ENCODE measurements at regions not wholly inside any gene's neighbourhood (a gene's known extent, or its start where the extent isn't known, plus 50 kb on each side); places are given as distances from the start of the nearest gene placed in this dataset.

DNA sequence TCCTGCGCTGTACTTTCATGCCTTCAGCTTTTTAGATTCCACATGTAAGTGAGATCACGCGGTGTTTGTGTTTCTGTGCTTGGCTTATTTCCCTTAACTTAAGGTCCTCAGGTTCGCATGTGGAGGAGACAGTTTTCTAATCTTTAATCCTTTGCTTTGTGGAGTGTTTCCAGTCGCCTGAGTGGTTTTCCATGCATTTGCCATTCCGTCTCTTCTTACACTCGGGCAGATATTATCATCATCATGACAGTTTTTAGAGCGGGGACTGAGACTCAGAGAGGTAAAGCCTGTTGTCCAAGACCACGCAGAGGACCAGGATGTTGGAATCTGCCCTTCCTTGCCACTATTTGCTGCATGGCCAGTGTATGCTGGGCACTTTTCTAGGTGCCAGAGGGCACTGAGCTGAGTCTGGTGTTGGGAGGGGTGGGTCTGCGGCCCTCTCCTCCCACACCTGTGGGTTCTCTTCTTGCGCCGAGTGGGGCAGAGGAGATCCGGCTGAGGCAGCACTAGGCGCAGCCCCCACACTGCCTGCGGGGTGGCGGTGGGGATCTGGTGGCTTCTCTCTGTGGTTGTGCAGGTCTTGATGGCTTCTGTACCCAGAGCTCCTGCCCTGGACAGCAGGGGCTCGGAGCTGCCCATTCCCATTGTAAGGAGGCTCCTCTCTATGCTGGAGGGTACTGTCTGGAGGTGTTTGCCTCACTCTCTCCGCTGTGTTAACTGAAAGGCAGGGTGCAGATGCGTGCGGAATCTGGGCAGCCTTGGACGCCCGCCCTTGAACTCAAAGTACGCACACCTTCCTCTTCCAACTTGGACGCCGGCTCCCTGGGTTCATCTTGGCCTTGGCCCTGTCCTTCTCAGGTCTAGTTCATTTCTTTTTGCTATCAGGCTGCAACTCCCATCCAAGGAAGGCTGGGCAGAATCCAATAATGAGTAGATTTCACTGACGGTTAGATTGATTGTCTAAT, 156.0 kb upstream of the RGMA start:
- H3K27me3 ChIP-seq = peaks cover 0 to 2% (median 0%) of the 10 kb centered on the region in 7 donors
- DNase-seq = no peak
- no peak for ATAC-seq

DNA sequence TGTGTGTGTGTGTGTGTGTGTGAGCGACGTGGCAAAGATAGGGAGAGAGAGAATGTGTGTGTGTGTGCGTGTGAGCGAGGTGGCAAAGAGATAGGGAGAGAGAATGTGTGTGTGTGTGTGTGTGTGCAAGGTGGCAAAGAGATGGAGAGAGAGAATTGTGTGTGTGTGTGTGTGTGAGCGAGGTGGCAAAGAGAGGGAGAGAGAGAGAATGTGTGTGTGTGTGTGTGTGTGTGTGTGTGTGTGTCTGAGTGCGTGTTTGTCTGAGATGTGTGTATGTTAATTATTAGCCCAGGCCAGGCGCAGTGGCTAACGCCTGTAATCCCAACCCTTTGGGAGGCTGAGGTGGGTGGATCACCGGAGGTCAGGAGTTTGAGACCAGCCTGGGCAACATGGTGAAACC, 154.6 kb upstream of the RGMA start:
- Histone ChIP-seq H3K4me1 (peaks cover 0 to 14% (median 0%) of the 10 kb centered on the region in 9 donors), H3K9me3 (no peaks in the 10 kb centered on the region), H3K27me3 (peaks cover 0 to 2% (median 0%) of the 10 kb centered on the region in 7 donors), H3K36me3 (no peaks in the 10 kb centered on the region), H3K4me3 (no peak overlapping the region), H3K27ac (no peak overlapping the region)
- intact Hi-C loops (cut with DNase I) = no loop called here
- DNase-seq (no peak), ATAC-seq (no peak)
- TF ChIP-seq, protein P1, sequence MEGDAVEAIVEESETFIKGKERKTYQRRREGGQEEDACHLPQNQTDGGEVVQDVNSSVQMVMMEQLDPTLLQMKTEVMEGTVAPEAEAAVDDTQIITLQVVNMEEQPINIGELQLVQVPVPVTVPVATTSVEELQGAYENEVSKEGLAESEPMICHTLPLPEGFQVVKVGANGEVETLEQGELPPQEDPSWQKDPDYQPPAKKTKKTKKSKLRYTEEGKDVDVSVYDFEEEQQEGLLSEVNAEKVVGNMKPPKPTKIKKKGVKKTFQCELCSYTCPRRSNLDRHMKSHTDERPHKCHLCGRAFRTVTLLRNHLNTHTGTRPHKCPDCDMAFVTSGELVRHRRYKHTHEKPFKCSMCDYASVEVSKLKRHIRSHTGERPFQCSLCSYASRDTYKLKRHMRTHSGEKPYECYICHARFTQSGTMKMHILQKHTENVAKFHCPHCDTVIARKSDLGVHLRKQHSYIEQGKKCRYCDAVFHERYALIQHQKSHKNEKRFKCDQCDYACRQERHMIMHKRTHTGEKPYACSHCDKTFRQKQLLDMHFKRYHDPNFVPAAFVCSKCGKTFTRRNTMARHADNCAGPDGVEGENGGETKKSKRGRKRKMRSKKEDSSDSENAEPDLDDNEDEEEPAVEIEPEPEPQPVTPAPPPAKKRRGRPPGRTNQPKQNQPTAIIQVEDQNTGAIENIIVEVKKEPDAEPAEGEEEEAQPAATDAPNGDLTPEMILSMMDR (IDR thresholded peaks at IDR 0.05) = no peak
- WGBS, 2 donors = 85 to 88% methylated on average over 9 of the region's 9 CpGs

More for the DNA sequence above, 156.0 kb upstream of the RGMA start:
- intact Hi-C loops (cut with DNase I) = no loop called here
- TF ChIP-seq, protein P1 (IDR thresholded peaks at IDR 0.05) = no peak
- Histone ChIP-seq H3K36me3 (no peaks in the 10 kb centered on the region), H3K4me1 (peaks cover 0 to 25% (median 4%) of the 10 kb centered on the region in 9 donors), H3K27ac (no peak overlapping the region), H3K4me3 (no peak overlapping the region), H3K9me3 (no peaks in the 10 kb centered on the region)
- 83 to 87% methylated on average over 26 of the region's 26 CpGs for WGBS, 2 donors

DNA sequence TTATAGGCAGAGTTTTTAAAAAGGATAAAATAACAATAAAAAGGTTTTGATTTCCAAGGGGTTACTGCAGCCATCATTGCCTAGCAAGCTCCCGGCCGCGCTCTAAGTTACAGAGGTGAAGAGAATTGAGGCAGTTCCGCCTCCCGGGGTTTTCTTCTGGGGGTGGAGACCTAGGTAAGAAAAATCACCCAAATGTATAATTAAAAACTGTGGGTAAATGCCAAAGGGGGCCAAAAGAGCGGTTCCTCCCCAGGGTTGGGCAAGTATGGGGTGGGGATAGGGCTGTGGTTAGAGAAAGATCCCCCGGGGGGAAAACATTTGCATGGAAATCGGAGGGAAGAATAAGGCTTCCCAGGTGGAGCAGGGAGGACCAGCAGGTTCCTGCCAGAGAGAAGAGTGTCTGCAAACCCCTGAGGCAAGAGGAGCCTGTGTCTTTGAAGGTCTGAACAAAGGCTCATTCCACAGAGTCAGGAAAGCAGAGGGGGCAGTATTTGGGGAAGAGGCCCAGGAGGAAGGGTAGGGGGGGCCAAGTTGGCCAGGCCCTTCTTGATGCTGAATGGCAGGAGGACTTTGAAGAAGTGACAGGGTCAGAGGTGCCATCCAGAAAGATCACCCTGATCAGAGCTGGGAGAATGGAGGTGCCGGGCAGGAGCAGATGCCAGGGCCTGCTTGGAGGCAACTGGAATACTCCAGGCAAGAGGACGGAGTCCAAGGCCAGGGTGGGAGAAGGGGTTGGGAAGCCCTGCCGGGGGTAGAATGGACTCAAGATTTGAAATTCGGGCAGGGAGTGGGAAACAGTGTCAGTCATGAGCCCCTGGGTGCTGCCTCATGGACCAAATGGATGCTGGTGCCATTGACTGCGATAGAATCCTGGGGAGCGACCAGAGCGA, 152.9 kb upstream of the RGMA start:
- Histone ChIP-seq H3K36me3 (no peaks in the 10 kb centered on the region), H3K27ac (no peak overlapping the region), H3K27me3 (peaks cover 0 to 2% (median 0%) of the 10 kb centered on the region in 7 donors), H3K4me1 (peaks cover 0 to 2% (median 0%) of the 10 kb centered on the region in 9 donors), H3K9me3 (peaks cover 0 to 9% (median 0%) of the 10 kb centered on the region in 11 donors), H3K4me3 (no peak overlapping the region)
- intact Hi-C loops (cut with DNase I) = no loop called here
- 68 to 79% methylated on average over 15 of the region's 15 CpGs for WGBS, 2 donors
- no peak for ATAC-seq
- TF ChIP-seq, protein P1 (IDR thresholded peaks at IDR 0.05) = no peak
- no peak for DNase-seq

DNA sequence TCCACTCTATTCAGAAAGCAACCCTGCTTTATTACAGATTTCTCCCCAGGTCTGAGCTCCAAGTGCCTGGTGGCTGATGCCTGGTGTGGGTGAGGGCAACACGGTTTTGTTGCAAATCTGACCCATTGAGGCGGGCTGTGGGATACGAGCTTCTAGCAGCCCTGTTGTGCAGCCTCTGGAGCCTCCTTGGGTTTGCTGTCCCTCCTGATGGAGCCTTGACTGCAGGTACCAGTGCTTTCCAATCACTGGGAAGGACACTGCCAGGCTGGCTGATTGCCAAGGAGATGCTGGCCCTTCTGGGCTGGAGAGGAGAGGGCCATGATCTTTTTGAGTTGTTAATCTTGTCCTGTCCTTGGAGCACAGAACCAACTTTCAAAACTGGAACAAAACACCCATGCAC, 151.0 kb upstream of the RGMA start:
- no peaks in the 10 kb centered on the region for H3K4me1 ChIP-seq
- ATAC-seq (no peak), DNase-seq (no peak)
- H3K27me3 ChIP-seq = no peaks in the 10 kb centered on the region
- no peak overlapping the region for H3K4me3 ChIP-seq
- 91 to 94% methylated on average over 3 of the region's 3 CpGs for WGBS, 2 donors
- TF ChIP-seq, protein P1 (IDR thresholded peaks at IDR 0.05) = no peak
- intact Hi-C loops (cut with DNase I) = loop anchor here in 1 of 10 donors (10.0 kb wide), 1 partner anchor 145 kb away; no protein-coding TSS in a partner anchor
- H3K27ac ChIP-seq = no peak overlapping the region
- no peaks in the 10 kb centered on the region for H3K36me3 ChIP-seq
- peaks cover 0 to 9% (median 0%) of the 10 kb centered on the region in 11 donors for H3K9me3 ChIP-seq

Measured in heart right ventricle (tissue), 16 donors.